Adrenal gland (tissue), 5 donors: ENCODE measurements at regions not wholly inside any gene's neighbourhood (a gene's known extent, or its start where the extent isn't known, plus 50 kb on each side); places are given as distances from the start of the nearest gene placed in this dataset.

Experiments used
- POLR2A ChIP-seq, 2 donors: fragments of 450-650 bp; IDR thresholded peaks; one replicate each; pipeline ENCODE4 v1.6.1; 2017; ENCODE audit warnings: antibody characterized with exemption in 2 of 2, mild to moderate bottlenecking in 2 of 2, moderate library complexity in 1 of 2
- TF ChIP-seq, protein P1 (sequence below), 6 experiments: fragments of 450-650 bp in 4 of 6; fragments of 200-600 bp in 2 of 6; sonication (generic) in 1 of 6; IDR thresholded peaks; 1 replicate in 5 of 6; 2 replicates in 1 of 6; pipeline versions ENCODE4 v1.5.1 to v1.8.0; 2016 to 2021; ENCODE audit warnings: antibody characterized with exemption in 6 of 6, mild to moderate bottlenecking in 2 of 6, moderate library complexity in 1 of 6
- donor health status: DM: no; HTN: no; CAD: no.

DNA sequence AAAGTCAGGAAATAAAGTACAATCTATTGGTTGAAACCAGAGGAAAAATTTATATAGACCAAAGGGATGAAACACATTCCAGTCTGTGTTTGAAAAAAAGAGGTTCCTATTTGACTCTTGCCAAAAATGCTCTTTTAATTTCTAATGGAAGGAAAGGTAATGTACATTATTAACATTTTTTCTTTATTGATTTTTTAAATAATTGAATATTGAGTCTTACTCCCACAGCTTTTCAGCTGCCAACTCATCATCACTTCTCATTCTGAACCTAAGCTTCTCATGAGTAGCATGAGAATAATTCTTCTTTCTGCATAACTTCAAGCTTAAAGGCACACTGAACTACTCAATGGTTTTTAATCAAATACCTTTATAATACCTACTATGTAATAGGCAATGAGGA lies 49.8 kb upstream of the FHIP2A start:
- TF ChIP-seq, protein P1, sequence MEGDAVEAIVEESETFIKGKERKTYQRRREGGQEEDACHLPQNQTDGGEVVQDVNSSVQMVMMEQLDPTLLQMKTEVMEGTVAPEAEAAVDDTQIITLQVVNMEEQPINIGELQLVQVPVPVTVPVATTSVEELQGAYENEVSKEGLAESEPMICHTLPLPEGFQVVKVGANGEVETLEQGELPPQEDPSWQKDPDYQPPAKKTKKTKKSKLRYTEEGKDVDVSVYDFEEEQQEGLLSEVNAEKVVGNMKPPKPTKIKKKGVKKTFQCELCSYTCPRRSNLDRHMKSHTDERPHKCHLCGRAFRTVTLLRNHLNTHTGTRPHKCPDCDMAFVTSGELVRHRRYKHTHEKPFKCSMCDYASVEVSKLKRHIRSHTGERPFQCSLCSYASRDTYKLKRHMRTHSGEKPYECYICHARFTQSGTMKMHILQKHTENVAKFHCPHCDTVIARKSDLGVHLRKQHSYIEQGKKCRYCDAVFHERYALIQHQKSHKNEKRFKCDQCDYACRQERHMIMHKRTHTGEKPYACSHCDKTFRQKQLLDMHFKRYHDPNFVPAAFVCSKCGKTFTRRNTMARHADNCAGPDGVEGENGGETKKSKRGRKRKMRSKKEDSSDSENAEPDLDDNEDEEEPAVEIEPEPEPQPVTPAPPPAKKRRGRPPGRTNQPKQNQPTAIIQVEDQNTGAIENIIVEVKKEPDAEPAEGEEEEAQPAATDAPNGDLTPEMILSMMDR (IDR thresholded peaks at IDR 0.05): no peak
- no peak for TF ChIP-seq POLR2A (IDR thresholded peaks at IDR 0.05)
